Hematopoietic multipotent progenitor cell treated with erythropoietin and hydrocortisone succinate and interleukin-3 and kit ligand, for 4 days (in vitro differentiated cells): ENCODE measurements at regions not wholly inside any gene's neighbourhood (a gene's known extent, or its start where the extent isn't known, plus 50 kb on each side); places are given as distances from the start of the nearest gene placed in this dataset.

Experiments
- DNase-seq: peaks from one replicate; pipeline ENCODE4 v3.0.0-alpha.2; 2015

DNA sequence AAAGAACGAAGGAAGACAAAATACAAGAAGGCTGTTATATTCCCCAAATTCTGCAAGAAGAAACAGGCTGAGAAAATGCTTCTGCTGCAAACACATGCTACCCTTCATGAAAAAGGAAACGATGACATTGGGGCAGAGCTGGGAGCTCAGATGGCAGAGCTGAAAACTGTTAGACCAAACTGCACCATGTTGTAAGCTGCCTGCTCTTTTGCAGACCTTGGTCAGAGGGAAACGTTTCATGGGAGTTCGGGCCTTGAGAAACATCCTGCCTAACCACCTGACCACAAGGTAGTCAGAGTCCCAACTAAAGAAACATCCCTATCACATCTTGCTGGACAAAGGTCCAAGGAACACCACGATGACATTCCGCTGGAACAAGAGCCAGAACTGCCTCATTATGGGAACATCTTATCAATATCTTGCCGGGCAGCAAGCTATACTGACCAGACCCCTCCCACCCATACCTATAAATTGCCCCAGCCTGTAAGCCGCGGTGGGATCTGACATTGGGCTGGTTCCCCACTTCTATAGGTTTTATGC is 110.7 kb upstream of the CTSC start:
- DNase-seq = no peak

DNA sequence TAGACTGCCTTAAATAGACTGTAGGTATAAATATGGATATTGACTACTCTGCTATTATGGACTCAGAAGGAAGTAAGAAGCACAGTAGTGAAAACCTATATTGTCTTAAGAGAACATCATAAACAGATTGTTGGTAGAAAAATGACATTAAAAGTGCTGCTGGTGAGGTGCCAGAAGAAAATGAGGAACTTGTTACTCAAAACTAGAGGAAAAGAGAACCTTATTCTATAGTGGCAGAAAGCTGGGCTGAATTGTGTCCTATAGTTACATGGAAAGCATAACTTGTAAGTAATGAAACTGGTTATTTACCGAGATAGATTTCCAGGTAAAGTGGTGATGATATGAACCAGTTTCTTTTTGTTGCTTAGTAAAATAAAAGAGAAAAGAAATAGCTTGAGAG is 109.7 kb upstream of the CTSC start:
- DNase-seq = peak; percentile 46

DNA sequence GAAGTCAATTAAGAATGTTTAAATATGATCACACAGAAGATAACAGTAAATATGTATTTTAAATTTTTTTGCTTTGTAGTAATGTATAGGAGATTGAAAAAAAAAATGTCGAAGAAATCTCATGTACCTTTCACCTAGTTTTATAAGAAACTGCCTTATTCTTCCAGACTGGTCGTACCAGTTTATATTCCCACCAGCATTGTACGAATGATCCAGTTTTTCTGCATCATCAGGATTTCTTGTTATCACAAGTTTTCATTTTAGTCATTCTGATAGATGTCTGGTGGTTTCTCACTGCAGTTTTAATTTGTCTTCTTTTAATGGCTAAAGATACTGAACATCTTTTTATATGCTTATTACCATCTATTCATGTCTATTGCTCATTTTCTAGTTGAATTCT is 101.8 kb upstream of the CTSC start:
- no peak for DNase-seq

DNA sequence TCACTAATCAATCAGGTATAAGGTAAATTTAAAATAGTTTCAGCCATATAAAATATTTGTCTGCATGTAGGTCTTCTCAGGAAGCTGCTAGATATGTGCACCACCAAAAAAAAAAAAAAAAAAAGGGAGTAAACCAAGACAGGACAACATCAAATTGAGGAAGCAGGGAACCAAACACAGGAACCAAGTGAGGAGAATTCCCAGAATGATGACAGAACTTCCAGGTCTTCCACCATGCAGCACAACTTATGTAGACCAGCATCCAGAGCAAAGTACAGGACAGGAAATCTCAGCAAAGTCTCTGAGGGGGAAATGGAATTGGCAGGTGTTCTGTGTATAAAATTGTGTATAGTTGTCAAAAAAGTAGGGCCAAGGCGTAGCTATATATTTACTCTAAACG is 101.2 kb upstream of the CTSC start:
- DNase-seq = no peak

DNA sequence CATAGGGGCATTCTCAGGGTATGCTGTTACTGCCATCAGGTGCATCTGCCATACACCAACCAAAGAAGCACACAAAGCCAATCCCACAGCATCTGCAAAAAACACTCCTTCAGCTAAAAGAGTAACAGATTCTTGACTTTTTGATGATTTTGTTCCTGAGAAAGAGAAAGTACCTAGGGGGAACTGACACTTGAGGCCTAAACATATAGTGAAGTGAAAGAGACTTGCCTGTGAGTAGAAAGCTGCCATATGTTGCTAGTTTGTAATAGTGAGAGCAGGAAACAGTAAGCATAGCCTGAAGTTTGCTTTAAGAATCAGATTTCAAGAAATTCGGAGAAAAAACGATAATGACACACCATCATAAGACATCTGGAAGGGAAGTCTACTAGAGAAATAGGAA is 97.9 kb upstream of the CTSC start:
- no peak for DNase-seq

DNA sequence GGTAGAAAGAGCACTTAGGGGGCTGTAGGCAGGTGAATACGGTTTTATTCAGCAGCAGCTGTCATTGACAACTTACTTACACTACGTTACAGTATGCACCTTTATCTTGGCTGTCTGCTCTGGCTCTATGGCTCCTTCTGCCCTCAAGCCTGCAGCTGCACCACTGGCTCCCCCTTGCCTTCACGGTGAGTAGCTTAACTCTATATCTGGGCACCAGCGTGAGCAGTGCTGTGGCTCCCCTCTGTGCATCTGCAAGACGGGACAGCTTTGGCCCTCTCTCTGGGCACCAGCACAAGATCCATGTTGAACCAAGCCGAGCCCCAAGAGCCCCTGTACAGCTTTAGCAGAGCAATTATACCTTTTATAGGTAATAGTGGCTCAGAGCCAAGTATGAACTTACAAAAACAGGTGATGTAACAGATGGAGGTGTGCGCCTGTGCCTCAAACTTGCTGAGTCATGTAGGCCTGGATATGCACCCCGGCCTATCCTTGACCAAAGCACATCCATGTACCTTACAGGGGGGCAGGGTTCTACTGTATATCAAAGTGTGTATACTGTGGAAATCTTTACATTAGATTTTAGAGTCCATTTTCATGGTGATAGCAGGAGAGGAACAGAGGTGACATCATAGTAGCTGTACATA is 96.9 kb upstream of the CTSC start:
- peak; percentile 27 for DNase-seq

DNA sequence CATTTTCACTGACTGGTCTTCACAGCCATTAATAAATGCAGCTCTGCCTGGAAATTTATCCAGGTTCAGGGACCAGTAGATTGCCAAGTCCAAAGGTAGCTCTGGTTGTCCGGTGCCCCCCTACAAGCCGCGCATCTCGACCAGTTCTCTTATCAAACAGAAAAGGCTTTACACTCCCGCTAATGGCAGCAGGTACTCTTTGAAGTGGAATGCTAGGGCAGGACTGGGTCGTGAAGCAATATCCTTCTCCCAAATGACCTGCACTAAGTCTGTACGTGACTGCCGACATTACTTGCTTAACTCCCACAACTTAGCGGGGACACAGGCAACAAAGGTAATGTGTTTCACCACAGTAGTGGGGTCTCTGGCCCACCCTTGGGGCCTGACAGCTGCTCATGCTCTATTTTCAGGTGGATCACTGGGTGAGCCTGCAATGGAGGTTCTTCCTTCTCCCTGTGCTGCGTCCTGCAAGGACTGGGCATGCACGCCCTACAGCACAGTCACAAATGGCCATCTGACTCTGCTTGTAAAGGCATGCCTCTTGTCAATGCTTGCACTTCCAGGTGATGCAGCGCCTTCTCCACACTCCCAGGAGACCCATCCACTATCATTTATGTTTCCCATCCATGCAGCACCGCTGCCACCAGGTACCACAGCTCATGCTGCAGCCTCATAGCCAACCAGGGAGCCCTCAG is 96.1 kb upstream of the CTSC start:
- no peak for DNase-seq

DNA sequence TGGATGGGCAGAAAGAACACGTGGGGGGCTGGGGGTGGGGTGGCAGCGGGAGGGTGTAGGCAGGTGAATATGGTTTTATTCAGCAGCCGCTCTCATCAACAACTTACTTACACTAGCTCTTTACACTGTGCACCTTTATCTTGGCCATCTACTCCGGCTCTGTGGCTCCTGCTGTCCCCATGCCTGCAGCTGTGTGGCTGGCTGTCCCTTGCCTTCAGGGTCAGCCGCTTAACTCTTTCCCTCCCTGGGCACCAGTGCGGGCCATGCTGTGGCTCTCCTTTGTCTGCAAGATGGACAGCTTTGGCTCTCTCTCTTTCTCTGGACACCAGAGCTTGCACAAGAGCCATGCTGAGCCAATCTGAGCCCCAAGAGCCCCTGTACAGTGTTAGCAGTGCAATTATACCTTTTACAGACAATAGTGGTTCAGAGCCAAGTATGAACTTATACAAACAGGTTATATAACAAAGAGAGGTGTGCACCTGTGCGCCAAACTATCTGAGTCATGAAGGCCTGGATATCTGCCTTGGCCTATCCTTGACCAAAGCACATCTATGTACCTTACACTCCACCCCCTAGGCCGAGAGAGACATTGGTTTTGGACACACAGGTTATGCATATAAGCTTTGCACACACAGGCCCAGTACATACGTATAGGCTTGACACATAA is 94.3 kb upstream of the CTSC start:
- DNase-seq = no peak

DNA sequence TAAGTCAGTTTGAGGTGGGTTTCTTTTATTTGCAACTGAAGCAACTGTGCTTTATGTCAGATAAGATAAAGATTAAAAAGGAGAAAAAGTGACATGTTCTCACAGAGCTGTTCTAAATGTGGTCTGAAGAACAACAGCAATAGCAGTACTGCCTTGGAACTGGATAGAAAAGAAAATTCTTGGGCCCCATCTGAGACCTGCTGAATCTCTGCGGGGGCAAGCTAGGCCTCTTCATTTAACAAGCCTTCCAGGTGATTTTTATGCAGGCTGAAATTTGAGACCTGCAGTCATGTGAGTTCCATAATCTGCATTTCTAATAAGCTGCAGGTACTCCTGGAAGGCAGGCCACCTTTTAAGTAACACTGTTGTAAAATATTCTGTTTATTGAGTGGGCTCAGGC is 91.4 kb upstream of the CTSC start:
- DNase-seq = peak; percentile 18

DNA sequence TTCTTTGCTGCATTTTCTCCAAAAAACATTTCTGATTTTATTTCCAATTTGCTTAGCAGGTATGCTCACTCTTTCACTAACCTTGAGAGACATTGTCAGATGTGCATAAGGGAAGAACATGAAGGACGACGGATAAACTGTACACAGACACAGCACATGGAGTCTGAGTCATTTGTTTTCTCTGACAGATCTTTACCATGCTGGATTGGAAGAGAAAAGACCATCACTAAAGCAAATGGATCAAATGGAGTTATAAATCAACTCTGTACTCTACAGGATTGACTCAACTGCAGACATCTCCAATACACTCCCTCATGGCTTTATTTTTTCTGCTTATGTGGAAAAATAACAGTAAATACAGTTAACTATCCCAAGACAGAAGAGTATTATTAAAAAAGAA is 90.2 kb upstream of the CTSC start:
- DNase-seq = no peak

DNA sequence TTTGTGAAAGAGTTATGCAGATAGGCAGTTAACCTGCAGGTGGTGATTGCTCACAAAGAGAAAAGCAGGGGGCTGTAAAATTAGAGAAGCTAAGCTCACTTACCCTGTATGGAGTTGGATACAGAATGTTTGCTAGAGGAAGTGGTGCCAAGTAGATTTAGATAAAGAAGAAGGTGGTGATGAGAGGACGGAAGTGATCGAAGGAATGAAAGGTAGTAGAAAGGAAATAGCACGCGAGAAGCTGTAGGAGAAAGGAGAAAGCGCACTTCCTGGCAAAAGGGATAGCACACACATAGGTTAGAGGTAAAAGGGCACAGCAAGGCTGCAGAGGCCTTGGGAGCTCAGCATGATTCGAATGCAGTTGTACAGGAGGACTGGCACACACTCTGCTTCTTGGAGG is 87.3 kb upstream of the CTSC start:
- peak; percentile 19 for DNase-seq

DNA sequence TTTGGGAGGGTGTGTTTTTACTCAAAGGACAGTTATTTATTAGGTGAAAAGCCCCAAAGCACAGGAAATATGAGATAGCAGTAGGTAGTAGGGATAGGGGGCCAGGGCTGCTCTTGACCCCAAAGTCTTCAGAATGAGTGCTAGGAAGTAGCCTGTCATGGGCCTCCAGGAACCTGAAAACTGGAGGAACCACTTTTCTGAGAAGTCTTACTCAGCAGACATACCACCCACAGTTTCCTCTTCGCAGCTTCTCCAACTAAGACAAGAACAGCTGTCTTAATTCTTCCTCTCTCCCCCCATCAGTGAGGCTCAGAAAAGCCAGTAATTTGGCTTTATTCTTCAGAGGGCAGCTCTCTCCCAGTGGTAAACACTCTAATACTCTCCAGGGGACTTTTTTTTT is 84.0 kb upstream of the CTSC start:
- DNase-seq = peak; percentile 87

DNA sequence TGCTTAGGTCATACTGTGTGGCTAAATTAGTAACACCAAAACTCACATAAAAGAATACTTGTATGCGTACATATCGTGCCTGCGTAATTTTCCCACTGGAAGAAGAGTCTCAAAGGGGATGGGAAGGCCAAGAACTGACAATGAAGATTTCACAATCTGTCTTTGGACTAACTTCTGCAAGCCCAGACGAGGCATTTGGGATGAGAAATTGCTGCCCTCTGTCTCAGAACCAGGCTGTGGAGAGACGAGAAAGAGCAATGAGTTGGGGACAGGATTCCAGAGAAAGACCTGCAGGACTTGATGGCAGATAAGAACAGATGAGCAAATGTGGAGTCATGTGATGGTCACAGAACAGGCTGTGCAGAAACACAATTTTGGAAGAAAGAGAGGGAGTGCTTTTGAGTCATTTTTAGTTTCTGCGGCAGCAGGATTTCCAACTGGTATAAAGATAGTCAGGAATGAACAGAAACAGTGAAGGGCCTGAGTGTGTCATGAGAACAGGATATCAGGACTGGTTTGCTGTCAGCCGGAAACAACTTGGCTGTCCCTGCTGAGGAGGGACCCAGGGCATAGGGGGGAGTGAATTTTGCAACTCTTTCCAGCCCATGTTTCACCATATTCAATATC is 82.7 kb upstream of the CTSC start:
- DNase-seq = peak; percentile 52

DNA sequence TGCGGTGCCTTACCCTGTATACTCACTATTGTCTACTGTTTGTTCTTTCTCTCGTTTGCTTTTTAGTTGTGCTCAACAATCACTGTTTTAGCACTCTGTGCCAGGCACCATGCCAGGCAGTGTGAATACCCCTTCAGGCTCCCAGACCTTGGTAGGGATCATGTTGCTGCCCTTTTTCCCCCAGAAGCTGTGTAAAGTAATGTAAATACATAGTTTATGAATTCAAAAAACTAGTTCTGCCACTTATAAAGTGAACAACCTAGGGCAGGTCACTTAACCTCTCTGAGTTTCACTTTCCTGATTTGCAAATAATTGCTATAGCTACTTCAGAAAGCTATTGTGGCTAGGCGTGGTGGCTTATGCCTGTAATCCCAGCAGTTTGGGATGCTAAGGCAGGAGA is 81.0 kb upstream of the CTSC start:
- no peak for DNase-seq

DNA sequence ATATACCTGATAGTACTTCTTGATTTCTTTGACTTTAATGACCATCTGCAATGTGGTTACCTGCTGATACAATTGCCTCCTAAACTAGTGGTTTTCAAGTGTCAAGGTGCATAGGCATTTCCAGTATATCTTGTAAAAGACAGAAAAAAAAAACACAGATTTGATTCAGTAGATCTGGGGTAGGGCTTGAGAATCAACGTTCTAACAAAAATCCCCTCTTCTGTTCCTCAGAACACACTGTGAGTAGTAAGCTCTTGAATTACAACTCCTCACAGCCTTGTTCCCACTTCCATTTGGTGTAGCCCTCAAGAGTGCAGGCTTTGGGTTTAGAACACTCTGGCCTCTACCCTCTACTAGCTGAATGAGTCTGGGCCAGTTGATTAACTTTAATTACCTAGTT is 78.0 kb upstream of the CTSC start:
- DNase-seq = no peak

DNA sequence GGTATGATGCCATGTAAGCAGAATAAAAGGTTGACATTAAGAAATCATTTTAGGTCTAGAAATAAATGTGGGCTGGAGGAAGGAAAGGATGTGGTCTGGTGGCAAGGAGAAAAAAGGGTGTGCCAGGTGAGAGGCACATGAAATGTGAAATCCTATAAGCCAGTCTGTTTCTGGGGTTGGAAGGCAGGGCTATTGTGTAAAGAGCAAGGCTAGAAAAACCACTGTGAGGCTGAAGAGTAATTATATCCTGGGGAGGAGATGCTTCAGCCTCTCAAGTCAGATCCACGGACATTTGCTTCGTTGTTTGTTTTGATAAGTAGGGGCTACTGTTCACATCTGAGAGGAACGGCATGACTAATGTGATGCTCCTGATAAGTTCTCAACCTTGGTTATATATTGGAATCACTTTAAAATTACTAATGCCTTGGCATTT is 77.5 kb upstream of the CTSC start:
- peak; percentile 65 for DNase-seq

DNA sequence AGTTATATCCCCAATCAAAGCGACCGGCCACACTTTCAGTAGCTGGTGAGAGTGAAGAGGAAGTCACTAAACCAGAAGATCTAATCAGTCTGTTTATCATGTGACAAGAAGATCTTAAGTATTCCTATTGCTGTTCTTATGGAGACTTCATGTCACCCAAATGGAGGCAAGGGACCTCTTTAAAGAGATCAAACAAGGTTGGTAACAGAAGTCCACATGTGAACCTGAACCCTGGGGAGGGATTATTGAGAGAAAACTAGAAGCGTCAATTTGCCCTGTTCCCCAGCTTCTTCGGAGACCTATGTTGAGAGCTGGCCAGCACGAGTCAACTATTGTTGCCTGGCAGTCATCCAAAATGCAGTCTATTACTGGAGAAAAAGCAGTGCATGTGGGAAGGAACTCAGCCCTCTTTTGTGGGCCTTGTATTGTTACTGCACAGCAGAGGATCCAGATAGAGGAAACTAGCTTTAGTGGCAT is 76.9 kb upstream of the CTSC start:
- peak; percentile 89 for DNase-seq

DNA sequence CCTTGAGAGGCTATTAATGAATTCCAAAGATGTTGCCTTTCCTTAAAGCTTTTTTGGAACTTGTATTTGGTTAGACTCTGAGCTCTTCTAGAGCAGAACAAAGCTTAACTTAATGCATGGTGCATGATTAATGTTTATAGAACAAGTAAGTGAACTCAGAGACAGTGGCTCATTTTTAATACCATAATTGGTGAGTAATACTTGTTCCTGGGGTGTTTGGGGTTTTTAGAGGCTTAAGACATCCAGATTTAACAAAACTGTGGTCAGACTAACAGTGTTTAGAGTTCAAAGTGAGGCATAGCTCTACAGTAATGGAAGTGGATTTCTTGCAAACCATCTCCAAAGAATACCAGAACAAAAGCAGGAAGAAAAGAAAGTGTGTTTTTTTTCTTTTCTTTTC is 73.7 kb upstream of the CTSC start:
- no peak for DNase-seq

DNA sequence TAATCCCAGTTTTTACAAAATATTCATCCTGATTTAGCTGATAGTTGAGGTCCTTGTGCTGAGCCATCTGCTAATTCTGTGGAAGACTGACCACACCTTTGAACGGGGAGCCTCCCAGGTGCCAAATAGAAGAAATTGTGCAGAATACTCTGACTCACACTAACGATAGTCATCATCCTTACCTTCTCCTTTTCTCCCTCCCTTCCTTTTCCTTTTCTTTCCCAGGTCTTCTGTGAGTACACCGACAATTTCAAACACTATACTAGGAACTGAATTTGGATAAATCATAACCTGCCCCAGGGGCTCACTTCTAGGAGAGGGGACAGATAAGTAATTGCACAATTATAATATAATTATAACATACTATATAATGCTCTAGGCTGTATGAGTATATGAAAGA is 73.1 kb upstream of the CTSC start:
- DNase-seq = no peak

DNA sequence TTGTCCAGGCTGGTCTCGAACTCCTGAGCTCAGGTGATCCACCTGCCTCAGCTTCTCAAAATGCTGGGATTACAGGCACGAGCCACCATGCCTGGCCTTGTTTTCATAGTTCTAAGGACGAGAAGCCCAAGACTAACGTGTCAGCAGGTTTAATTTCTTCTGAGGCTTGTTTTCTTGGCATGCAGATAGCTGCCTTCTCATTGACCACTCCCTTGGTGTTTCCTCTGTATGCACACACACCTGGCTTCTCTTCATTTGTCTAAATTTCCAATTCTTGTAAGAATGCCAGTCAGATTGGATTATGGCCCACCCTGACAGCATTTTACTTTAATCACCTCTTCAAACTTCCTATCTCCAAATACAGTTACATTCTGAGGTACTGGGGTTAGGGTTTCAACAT is 72.5 kb upstream of the CTSC start:
- DNase-seq = no peak

DNA sequence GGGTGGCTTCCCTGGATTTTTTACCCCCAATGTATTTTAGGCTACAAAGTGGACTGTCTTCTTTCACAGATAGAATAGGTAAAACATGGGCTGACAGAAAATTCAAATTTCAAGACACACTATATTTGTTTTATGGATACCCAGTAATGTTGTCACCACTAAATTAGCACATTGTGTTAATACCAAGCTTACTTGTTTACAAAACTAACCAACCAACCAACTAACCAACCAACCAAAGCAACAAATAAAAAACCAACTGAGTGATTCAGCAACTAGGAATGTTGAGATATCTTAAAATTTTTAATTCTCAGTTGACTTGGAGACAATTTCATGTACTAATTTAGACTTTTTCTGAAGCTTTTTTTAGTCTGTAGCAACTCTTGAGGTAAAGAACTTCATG is 69.3 kb upstream of the CTSC start:
- no peak for DNase-seq

DNA sequence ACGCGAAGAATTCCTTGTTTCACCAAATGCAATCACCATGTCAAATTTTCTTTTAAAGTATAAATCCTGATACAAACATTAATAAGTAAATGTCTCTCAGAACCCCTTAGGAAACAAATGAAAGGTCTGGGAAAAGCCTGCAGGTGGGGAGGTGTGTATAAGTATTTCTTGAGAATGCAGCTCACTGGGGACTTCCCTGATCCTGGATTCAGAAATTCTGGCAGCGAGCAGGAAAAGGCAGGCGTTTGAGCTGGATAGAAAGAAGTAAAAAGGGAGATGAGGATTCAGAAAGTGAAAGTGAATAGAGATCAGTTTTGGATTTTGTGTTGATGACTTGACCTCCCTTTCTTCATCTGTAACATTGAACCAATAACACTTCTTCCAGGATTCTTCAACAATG is 68.3 kb upstream of the CTSC start:
- DNase-seq = no peak

DNA sequence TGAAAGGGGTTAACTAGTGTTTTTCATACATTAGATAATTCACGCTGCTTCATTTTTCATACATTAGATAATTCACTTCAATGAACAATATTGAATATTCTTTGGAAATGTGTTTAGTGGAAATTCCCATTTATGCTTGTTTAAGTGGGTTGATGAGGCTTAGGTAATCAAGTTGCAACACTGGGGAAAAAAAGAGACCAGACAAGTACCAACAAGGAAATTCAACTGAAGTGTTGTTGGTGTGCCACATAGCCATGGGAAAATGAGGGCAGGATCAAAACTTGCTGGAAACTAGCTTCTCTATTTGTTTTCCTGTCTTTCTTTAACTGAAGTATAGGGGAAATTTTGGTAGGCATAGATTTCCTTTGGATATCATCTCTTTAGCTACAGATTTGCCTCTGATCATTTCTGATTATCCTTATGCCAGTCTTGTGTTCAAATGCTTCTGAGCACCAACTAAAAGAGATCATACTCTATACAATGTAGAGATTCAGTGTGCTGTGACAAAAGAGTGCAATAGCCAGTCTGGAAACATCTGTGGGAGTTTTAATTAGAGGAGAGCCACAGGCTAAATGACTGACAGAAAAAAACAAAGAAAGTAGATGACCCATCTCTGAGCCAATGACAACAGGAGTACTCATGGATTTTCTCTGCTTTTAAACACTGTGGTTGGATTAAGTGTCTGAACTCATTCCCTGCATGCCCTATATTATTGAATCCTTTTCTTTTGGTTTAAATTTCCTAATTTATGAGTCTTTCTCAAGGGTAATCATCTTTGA is 67.6 kb upstream of the CTSC start:
- DNase-seq = no peak
